HG02571 (cell line): ENCODE measurements at regions not wholly inside any gene's neighbourhood (a gene's known extent, or its start where the extent isn't known, plus 50 kb on each side); places are given as distances from the start of the nearest gene placed in this dataset.

Source experiments
- ATAC-seq: cut with Tn5 transposase; IDR thresholded peaks from one replicate; pipeline ENCODE4 v1.9.1; 2021; ENCODE audit warnings: mild to moderate bottlenecking, moderate library complexity; ENCODE audit not compliant: unreplicated experiment

- no peak for ATAC-seq
Measured at GRCh38 chr7:45511721-45512597, 62.2 kb upstream of the ADCY1 start.

DNA sequence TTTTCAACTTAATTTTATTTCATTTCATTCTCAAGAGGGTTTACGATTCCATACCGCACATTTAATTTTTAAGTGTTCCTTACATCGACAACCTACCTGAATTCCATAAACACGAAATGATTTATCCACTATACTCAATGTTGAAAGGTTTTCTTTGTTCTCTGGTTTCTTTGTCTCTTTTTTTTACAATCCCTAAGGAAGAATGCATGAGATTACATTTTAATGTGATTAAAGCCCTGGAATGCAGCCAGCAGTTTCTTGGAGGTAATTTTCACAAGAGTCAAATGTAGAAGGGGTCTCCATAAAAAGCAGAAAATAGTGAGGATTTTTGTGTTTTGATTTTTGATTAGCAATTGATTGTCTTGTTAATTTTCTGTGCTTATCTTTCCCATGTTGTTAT is 59.2 kb upstream of the ADCY1 start:
- ATAC-seq = no peak

DNA sequence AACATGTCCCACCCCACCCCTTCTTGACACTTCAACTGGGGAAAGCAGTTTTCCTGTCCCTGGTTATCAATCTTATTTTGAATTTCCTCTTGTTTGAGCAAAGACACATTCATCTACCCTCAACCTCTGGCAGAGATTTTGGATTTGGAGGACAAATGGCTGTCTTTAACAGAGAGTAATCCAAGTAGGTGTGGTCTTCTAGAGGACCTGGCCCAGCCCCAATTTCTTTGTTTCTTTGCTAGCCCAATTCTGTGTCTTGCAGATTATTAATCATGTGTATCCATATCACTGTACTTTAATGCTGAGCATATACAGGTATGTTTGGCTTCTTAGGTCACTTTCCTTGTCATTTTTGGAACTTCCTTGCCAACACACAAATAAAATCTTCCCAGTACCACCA is 58.8 kb upstream of the ADCY1 start:
- no peak for ATAC-seq
